GM23338 (cell line): ENCODE measurements at regions not wholly inside any gene's neighbourhood (a gene's known extent, or its start where the extent isn't known, plus 50 kb on each side); places are given as distances from the start of the nearest gene placed in this dataset.

Experiments used
- CTCF ChIP-seq, 2 experiments: fragments of 200-600 bp in 1 of 2; sonication (generic) in 1 of 2; conservative IDR thresholded peaks; 2 replicates each; pipeline versions ENCODE4 v1.5.1 to v1.6.1; 2016 to 2017; ENCODE audit warnings: antibody characterized with exemption in 2 of 2, low read depth in 2 of 2, mild to moderate bottlenecking in 2 of 2, moderate library complexity in 1 of 2
- EZH2 ChIP-seq: fragments of 200-600 bp; sonication (generic); IDR thresholded peaks from one replicate; pipeline ENCODE4 v1.8.0; 2017; ENCODE audit warnings: antibody characterized with exemption, mild to moderate bottlenecking, low read depth; ENCODE audit not compliant: unreplicated experiment
- EZH2phosphoT487 ChIP-seq: fragments of 200-600 bp; sonication (generic); IDR thresholded peaks from one replicate; pipeline ENCODE4 v1.8.1; 2018; ENCODE audit warnings: antibody characterized with exemption; ENCODE audit not compliant: unreplicated experiment
- NANOG ChIP-seq: IDR thresholded peaks from 2 replicates; pipeline ENCODE4 v1.6.1; 2016; ENCODE audit warnings: antibody characterized with exemption, borderline replicate concordance
- POLR2AphosphoS5 ChIP-seq: IDR thresholded peaks from 2 replicates; pipeline ENCODE4 v1.6.1; 2016; ENCODE audit warnings: antibody characterized with exemption, low read depth

GRCh38 chr5:175388531-175388930 lies 55.5 kb downstream of the DRD1 start:
- TF ChIP-seq EZH2phosphoT487, result no peak
- TF ChIP-seq POLR2AphosphoS5, result no peak
- no peak for TF ChIP-seq EZH2
- TF ChIP-seq CTCF (conservative IDR thresholded peaks at IDR 0.05; ENCODE audit: low read depth in 2 of 2), result no peak
- TF ChIP-seq NANOG, result no peak
